Activated naive CD4-positive, alpha-beta T cell treated with anti-CD3 and anti-CD28 coated beads, Interleukin-2, amount 10 ng/mL, durations not matched to agents 7 days and 5 days (primary cell): ENCODE measurements at regions not wholly inside any gene's neighbourhood (a gene's known extent, or its start where the extent isn't known, plus 50 kb on each side); places are given as distances from the start of the nearest gene placed in this dataset.

Source experiments
- CTCF ChIA-PET: fragments of 350-600 bp; sonication (Branson Sonifier 250); formaldehyde crosslinking; loops from one replicate; lab custom pipeline; 2021; ENCODE audit warnings: antibody characterized with exemption; lab: Charles Lee
- DNase-seq: peaks from one replicate; pipeline ENCODE4 v3.0.0-alpha.2; 2020
- H3K27ac Mint-ChIP-seq: one replicate; pipeline ENCODE4 v1.8.0; 2021; ENCODE audit warnings: mild to moderate bottlenecking, moderate library complexity, mixed read lengths
- H3K27me3 Mint-ChIP-seq: one replicate; pipeline ENCODE4 v1.8.0; 2021; ENCODE audit warnings: mild to moderate bottlenecking, mixed read lengths
- H3K36me3 Mint-ChIP-seq: one replicate; pipeline ENCODE4 v1.8.0; 2021; ENCODE audit warnings: mixed read lengths
- H3K4me1 Mint-ChIP-seq: one replicate; pipeline ENCODE4 v1.8.0; 2021; ENCODE audit warnings: mixed read lengths
- H3K4me3 Mint-ChIP-seq: one replicate; pipeline ENCODE4 v1.8.0; 2021; ENCODE audit warnings: mild to moderate bottlenecking, moderate library complexity, mixed read lengths
- H3K9me3 Mint-ChIP-seq: one replicate; pipeline ENCODE4 v1.8.0; 2021; ENCODE audit warnings: mixed read lengths

DNA sequence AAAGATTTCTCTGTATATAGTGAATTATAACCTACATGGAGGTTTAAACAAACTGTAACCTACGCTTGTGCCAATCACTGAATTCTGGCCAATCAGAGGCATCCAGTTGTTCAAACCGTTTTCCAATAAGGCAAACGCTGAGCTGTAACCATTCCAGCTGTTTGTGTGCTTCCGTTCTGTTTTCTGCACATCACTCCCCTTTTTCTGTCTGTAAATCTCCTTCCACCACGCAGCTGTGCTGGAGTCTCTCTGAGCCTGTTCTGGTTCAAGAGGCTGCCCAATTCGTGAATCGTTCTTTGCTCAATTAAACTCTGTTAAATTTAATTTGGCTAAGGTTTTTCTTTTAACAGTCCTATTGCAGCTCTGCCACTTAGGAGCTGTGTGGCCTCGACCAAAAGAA lies 552.5 kb downstream of the FGF9 start:
- DNase-seq = no peak
- Mint-ChIP-seq H3K36me3 (no peaks in the 10 kb centered on the region), H3K4me1 (no peaks in the 10 kb centered on the region), H3K27ac (no peak overlapping the region), H3K9me3 (no peaks in the 10 kb centered on the region), H3K27me3 (no peaks in the 10 kb centered on the region), H3K4me3 (no peak overlapping the region)
- CTCF ChIA-PET = no interaction called here

DNA sequence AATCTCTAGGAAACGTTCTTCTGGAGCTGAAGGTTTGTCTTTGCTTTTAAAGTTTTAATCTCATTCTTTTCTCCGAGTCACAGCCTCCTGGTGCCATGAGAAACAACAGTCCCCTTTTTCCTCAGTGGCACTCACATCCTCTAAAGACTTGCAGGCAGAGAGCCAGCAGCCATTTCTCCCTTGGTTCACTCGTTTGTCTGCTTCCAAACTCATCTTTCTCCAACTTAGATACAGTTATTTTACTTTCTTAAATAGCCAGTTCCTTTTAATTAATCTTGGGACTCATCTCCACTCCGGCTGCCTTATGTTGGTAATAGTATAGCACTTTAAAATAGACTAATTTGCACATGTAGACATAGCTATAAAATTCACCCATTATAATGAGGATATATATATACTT lies 555.2 kb downstream of the FGF9 start:
- no peak overlapping the region for H3K27ac Mint-ChIP-seq
- H3K36me3 Mint-ChIP-seq = no peaks in the 10 kb centered on the region
- H3K4me1 Mint-ChIP-seq = no peaks in the 10 kb centered on the region
- CTCF ChIA-PET = no interaction called here
- H3K27me3 Mint-ChIP-seq = no peaks in the 10 kb centered on the region
- DNase-seq = no peak
- no peaks in the 10 kb centered on the region for H3K9me3 Mint-ChIP-seq
- no peak overlapping the region for H3K4me3 Mint-ChIP-seq

DNA sequence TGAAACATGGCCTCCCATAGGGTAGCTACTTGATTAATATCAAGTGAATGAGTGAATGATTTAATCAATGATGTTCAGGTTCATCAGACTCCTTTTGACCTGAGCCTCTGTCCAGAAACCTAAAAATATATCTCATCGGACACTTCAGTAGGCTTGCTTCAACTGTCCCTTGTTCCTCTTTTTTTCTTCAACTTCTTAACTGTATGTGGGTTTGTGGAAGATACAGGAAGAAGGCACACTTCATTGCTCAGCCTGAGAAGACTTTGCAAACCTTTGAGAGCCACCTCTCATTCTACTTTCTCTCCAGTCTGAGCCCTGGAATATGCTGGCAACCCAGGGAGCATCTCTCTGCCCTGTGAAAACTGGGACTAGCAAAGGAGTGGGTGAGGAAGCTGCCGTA lies 557.0 kb downstream of the FGF9 start:
- Mint-ChIP-seq H3K36me3 (no peaks in the 10 kb centered on the region), H3K4me3 (no peak overlapping the region), H3K27me3 (no peaks in the 10 kb centered on the region), H3K9me3 (no peaks in the 10 kb centered on the region), H3K4me1 (no peaks in the 10 kb centered on the region), H3K27ac (no peak overlapping the region)
- CTCF ChIA-PET = no interaction called here
- DNase-seq = no peak

DNA sequence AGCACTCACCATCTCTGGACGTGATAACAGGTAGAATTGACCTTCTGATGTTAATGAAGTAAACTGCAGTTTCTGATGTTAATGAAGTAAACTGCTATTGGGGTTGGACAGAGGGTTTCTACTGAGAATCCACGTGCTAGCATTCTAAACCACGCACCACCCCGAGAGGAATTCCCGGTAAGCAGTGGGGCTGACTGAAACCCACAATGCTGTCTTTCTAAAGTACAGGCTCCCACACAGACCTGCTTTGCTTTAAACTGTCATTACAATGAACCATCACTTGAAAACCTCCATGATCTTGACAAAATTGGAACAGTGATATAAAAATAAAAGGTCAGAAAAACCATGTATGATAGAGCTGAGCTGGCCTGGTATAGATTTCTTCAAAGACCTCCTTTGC lies 559.0 kb downstream of the FGF9 start:
- CTCF ChIA-PET = no interaction called here
- H3K27ac Mint-ChIP-seq = no peak overlapping the region
- H3K27me3 Mint-ChIP-seq = no peaks in the 10 kb centered on the region
- no peak overlapping the region for H3K4me3 Mint-ChIP-seq
- H3K9me3 Mint-ChIP-seq = no peaks in the 10 kb centered on the region
- no peaks in the 10 kb centered on the region for H3K36me3 Mint-ChIP-seq
- DNase-seq = no peak
- no peaks in the 10 kb centered on the region for H3K4me1 Mint-ChIP-seq

DNA sequence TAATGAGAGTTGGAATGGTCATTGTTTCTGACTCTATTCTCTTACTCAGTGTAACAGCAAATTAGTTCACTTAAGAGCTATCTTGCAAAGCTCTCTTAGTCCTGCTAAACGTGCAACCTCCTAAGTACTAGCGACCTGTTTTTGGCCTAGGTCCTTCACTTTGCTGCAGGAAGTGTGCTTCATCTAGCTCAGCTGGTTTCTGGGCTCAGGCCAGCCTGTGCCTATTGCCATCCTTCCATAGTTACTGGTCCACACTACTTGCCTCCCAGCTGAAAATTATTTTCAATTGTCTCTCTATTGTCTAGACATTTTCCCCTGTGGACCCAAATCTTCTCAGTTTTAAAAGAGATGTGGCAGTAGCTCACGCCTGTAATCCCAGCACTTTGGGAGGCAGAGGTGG lies 561.3 kb downstream of the FGF9 start:
- no peaks in the 10 kb centered on the region for H3K27me3 Mint-ChIP-seq
- no peak overlapping the region for H3K4me3 Mint-ChIP-seq
- CTCF ChIA-PET = interaction anchor here (0.6 kb wide), 1 partner anchor 161 kb away, joined by 3 read pairs; no protein-coding TSS in a partner anchor
- no peak for DNase-seq
- H3K36me3 Mint-ChIP-seq = no peaks in the 10 kb centered on the region
- H3K27ac Mint-ChIP-seq = no peak overlapping the region
- no peaks in the 10 kb centered on the region for H3K4me1 Mint-ChIP-seq
- H3K9me3 Mint-ChIP-seq = no peaks in the 10 kb centered on the region

DNA sequence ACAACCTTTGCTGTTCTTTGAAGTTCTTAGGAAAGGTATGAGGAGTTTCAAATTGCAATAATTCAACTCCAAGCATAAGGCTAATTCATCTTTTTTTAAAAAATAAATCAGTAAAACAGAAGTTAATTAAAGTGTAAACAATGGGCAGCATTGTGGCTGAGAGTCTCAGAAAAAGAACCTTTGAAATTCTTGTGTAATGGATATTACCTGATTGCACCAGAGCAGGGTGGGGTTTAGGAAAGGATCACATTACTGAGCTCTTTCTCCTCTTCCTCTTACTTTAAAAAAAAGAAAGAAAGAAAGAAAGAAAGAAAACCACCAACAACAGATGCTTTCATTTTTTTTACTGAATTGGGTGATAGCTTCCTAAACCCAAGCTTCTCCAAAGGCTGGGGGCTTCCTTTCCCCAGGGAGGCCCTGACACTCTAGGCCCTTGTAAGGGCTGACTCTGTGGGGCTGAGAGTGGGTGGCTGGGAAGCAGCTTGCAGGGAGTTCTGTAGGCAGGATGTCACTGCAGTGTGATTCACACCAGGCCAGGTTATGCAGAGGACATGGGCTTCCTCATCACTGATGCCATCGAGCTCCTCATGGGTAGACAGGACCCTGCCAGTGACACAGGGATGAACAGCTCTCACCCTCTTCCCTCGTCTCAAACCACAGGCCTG lies 564.5 kb downstream of the FGF9 start:
- no peaks in the 10 kb centered on the region for H3K36me3 Mint-ChIP-seq
- CTCF ChIA-PET = no interaction called here
- no peaks in the 10 kb centered on the region for H3K4me1 Mint-ChIP-seq
- DNase-seq = no peak
- no peaks in the 10 kb centered on the region for H3K27me3 Mint-ChIP-seq
- H3K9me3 Mint-ChIP-seq = no peaks in the 10 kb centered on the region
- H3K4me3 Mint-ChIP-seq = no peak overlapping the region
- H3K27ac Mint-ChIP-seq = no peak overlapping the region

DNA sequence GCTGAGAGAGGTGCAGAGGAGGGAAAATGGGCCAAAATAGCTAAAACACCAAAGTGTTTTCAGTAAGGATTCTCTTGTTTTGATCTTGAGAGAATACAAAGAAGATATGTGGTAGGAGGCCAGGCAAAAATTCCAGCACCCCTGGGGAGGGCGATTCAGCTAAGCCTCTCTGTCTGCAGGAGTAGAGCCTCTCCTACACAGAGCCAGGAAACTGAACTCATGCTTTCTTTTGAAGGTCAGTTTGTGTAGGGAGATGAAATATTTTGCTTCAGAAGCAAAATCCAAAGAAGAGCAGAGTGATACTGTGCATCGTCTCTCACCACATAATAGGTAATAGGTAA lies 565.0 kb downstream of the FGF9 start:
- Mint-ChIP-seq H3K4me3 (no peak overlapping the region), H3K4me1 (no peaks in the 10 kb centered on the region), H3K36me3 (no peaks in the 10 kb centered on the region), H3K9me3 (no peaks in the 10 kb centered on the region), H3K27me3 (no peaks in the 10 kb centered on the region), H3K27ac (no peak overlapping the region)
- CTCF ChIA-PET = no interaction called here
- no peak for DNase-seq

DNA sequence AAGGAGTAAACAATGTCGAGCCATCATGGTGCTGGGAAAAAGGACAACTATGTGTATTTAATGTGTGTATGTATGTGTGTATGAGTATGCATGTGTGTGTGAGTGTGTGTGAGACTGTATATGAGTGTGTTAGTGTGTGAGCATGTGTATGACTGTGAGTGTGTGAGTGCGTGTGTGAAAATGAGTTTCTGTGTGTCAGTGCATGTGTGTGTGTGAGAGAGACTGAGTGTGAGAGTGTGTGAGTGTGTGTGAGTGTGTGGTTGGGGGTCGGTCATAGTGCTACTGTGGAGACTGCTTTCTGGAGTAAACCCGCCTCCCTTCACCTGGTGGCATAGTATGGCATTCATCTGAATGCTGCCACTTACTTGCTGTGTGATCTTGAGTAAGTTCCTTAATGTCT lies 567.4 kb downstream of the FGF9 start:
- no peak overlapping the region for H3K4me3 Mint-ChIP-seq
- H3K36me3 Mint-ChIP-seq = no peaks in the 10 kb centered on the region
- no peaks in the 10 kb centered on the region for H3K4me1 Mint-ChIP-seq
- DNase-seq = no peak
- no peaks in the 10 kb centered on the region for H3K27me3 Mint-ChIP-seq
- no peaks in the 10 kb centered on the region for H3K9me3 Mint-ChIP-seq
- H3K27ac Mint-ChIP-seq = no peak overlapping the region
- CTCF ChIA-PET = no interaction called here

DNA sequence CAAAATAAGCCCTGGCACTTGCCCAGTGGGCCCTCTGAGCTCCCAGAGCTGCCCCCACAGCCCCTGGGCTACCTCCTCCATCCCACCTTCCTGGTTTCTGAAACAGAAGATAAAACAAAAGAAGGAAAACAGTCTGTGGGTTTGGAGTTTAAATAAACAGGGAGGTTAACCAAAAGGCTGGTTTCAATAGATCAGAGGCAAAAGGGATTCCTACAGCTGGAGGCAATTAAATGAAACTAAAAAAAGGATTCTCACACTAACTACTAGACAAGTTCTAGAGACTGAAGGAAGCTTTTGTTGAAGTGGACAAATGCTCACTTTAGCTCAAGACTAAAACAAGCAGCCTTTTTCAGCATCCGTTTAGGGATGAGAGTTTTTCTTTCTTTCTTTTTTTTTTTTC lies 569.8 kb downstream of the FGF9 start:
- CTCF ChIA-PET = no interaction called here
- no peak overlapping the region for H3K4me3 Mint-ChIP-seq
- H3K36me3 Mint-ChIP-seq = no peaks in the 10 kb centered on the region
- no peaks in the 10 kb centered on the region for H3K4me1 Mint-ChIP-seq
- H3K9me3 Mint-ChIP-seq = no peaks in the 10 kb centered on the region
- no peak for DNase-seq
- H3K27ac Mint-ChIP-seq = no peak overlapping the region
- H3K27me3 Mint-ChIP-seq = no peaks in the 10 kb centered on the region

DNA sequence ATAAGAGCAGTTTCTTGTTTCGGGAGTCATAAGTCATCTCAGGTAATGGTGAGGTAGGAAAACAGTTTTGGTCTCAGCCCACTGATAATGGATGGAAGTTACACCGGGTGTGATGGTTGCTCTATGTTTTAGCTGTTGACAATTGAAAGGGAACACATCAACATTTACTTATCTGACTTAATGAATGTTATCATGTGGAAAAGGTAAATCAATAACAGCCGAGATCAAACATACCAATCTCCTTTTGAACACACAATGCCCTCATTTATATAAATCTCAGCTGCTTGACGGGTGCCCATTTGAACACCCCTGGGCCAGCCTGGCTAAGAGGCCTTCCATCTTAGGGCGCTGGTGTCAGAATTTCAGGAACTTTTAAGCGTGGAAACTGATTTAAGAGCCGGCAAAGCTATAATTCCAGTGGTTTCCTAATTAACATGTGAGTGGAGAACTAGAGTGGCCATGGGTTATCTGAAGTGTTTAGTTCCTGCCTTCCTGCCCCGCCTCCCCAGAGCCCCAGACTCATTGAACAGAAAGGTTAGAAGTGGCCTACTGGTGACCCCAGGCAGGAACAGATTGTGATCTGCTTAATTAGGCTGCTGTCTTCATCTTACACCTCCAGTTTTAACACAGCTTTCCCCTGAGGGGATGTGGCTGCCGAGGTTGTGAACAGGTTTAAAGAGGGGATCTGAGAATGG lies 572.7 kb downstream of the FGF9 start:
- no peak overlapping the region for H3K27ac Mint-ChIP-seq
- H3K36me3 Mint-ChIP-seq = no peaks in the 10 kb centered on the region
- H3K9me3 Mint-ChIP-seq = no peaks in the 10 kb centered on the region
- CTCF ChIA-PET = no interaction called here
- no peak for DNase-seq
- H3K27me3 Mint-ChIP-seq = no peaks in the 10 kb centered on the region
- no peaks in the 10 kb centered on the region for H3K4me1 Mint-ChIP-seq
- H3K4me3 Mint-ChIP-seq = no peak overlapping the region

DNA sequence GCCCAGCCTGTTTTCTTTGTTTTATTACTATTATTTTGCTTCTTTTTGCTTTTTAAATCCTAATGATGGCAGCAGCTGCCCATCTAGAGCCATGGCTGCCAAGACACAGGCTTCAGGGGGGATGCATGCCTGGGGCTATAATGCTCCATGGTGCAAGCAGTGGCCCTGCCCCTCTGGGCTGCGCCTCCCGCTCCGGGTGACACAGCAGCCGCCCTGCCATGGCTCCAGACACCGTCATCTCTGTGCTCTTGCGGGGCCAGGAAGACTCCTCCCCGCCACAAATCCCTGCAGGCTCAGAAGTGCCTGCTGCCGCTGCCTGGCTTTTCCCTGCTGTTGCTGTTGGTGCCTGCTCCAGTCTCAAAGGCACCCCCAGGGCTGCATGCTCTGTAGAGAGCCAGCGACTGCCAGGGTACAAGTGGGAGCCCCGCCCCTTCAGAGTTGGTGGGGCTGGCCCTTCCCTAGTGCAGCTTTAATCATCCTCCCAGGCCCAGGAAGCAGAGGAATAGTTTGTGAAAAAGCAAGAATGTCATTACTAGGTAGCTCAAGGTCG lies 581.5 kb downstream of the FGF9 start:
- CTCF ChIA-PET = no interaction called here
- Mint-ChIP-seq H3K27ac (no peak overlapping the region), H3K4me1 (no peaks in the 10 kb centered on the region), H3K4me3 (no peak overlapping the region), H3K27me3 (no peaks in the 10 kb centered on the region), H3K9me3 (no peaks in the 10 kb centered on the region), H3K36me3 (no peaks in the 10 kb centered on the region)
- DNase-seq = no peak

DNA sequence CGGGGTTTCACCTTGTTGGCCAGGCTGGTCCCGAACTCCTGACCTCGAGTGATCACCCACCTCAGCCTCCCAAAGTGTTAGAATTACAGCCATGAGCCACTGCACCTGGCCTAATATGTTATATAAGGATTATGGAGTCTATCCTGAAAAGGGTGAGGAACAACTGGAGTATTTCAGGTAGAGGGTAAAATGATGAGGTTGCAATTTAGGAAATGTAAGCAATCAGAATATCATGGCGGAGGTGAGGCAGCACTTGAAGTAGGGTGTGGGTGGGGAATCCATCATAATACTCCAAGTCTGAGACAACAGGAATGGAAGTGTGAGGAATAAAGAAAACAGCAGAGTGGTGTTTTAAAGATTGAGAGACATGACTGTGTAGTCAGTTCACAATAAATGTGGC lies 582.2 kb downstream of the FGF9 start:
- Mint-ChIP-seq H3K4me3 (no peak overlapping the region), H3K27ac (no peak overlapping the region), H3K4me1 (no peaks in the 10 kb centered on the region), H3K36me3 (no peaks in the 10 kb centered on the region), H3K9me3 (no peaks in the 10 kb centered on the region), H3K27me3 (no peaks in the 10 kb centered on the region)
- CTCF ChIA-PET = no interaction called here
- no peak for DNase-seq

DNA sequence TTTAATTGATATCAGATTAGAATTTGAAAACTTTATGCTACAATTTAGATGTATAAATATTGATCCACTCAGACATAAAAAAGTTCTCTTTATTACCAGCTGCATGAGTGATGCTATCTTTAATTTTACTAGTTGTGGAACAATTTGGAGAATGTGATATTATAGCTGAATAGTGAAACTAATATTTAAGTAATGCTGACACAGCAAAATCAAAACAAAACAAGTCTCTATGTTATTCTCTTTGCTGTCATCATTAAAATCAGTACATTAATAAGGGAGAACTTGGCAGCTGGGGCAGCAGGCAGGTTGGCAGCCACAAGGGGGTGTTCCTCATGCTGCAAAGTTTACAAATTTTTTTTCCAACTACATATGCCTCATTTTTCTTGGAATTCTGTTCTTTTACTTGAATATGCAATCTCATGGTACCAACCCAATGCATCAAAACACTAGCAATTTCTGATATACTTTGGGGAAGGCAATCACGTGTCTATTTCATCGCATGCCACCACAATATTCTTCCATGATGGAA lies 585.3 kb downstream of the FGF9 start:
- Mint-ChIP-seq H3K4me1 (no peaks in the 10 kb centered on the region), H3K27me3 (no peaks in the 10 kb centered on the region), H3K9me3 (no peaks in the 10 kb centered on the region), H3K27ac (no peak overlapping the region), H3K36me3 (no peaks in the 10 kb centered on the region), H3K4me3 (no peak overlapping the region)
- DNase-seq = no peak
- CTCF ChIA-PET = no interaction called here

DNA sequence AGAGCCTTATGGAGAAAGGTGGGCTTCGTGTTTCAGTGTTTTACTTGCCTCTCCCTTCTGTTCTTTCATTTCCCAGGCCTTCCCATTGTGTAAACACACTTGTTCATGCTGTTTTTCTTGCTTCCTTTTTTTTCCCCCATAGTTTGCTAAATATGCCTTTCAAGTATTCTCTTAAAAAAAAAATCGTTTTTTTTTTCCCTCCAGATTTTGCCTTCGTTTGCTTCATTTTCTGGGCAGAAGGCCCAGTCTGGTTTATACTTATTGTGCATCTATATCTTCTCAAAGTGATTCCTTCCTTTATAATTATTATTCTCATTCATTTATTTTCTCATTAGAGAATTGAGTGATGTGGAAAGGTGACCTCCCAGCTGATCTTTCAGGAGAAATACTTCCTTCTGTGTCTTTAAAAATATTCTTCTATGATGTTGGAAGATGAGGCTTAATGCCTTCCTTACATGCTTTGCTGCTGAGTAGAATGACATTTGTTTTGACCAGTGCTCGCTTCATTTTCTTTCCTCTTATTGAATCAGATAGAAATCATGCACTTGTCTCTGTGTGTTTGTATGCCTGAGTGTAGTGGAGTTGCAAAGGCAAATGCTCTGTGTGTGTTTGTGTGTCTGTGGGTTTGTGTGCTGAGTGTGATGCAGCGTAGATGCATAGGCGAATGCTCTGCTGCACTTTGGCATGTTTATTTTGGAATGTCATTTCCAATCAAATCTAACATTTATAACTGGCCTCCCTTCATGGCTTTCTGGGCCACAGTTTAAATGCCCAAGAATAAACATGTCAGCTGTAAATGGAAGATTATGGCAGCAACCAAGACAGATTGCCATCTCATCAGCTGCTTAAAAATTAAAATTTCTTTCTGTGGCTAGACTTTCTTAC lies 591.4 kb downstream of the FGF9 start:
- H3K4me3 Mint-ChIP-seq = no peak overlapping the region
- no peak for DNase-seq
- CTCF ChIA-PET = no interaction called here
- no peak overlapping the region for H3K27ac Mint-ChIP-seq
- H3K36me3 Mint-ChIP-seq = no peaks in the 10 kb centered on the region
- no peaks in the 10 kb centered on the region for H3K4me1 Mint-ChIP-seq
- H3K27me3 Mint-ChIP-seq = no peaks in the 10 kb centered on the region
- H3K9me3 Mint-ChIP-seq = no peaks in the 10 kb centered on the region
